ENCODE measurements at regions not wholly inside any gene's neighbourhood (a gene's known extent, or its start where the extent isn't known, plus 50 kb on each side); places are given as distances from the start of the nearest gene placed in this dataset.

GRCh38 chr10:44759122-44759521 is 152.0 kb upstream of the TMEM72 start:
- DNase-seq (ENCODE audit: low spot score), result no peak
- intact Hi-C loops (cut with DNase I), result no loop called here

- intact Hi-C loops (cut with DNase I), result no loop called here
- no peak for DNase-seq (ENCODE audit: low spot score)
Observed at GRCh38 chr10:44760513-44760912, 150.6 kb upstream of the TMEM72 start.

GRCh38 chr10:44761076-44761475 is 150.1 kb upstream of the TMEM72 start:
- DNase-seq (ENCODE audit: low spot score), result no peak
- intact Hi-C loops (cut with DNase I), result no loop called here

GRCh38 chr10:44763331-44763730 is 147.8 kb upstream of the TMEM72 start:
- DNase-seq (ENCODE audit: low spot score), result no peak
- intact Hi-C loops (cut with DNase I), result no loop called here

- intact Hi-C loops (cut with DNase I), result no loop called here
- DNase-seq (ENCODE audit: low spot score), result no peak
Observed at GRCh38 chr10:44765299-44765698, 145.8 kb upstream of the TMEM72 start.

GRCh38 chr10:44766631-44767030 is 144.5 kb upstream of the TMEM72 start:
- intact Hi-C loops (cut with DNase I), result no loop called here
- no peak for DNase-seq (ENCODE audit: low spot score)

- no peak for DNase-seq (ENCODE audit: low spot score)
- intact Hi-C loops (cut with DNase I), result no loop called here
Observed at GRCh38 chr10:44769450-44769849, 141.7 kb upstream of the TMEM72 start.

GRCh38 chr10:44771233-44771995 is 139.7 kb upstream of the TMEM72 start:
- no peak for DNase-seq (ENCODE audit: low spot score)
- intact Hi-C loops (cut with DNase I), result no loop called here

- no peak for DNase-seq (ENCODE audit: low spot score)
- intact Hi-C loops (cut with DNase I), result no loop called here
Observed at GRCh38 chr10:44773565-44773964, 137.6 kb upstream of the TMEM72 start.

- intact Hi-C loops (cut with DNase I), result no loop called here
- DNase-seq (ENCODE audit: low spot score), result no peak
Observed at GRCh38 chr10:44774676-44775401, 136.3 kb upstream of the TMEM72 start.

GRCh38 chr10:44775402-44775741 is 135.8 kb upstream of the TMEM72 start:
- intact Hi-C loops (cut with DNase I), result no loop called here

GRCh38 chr10:44776181-44776580 is 135.0 kb upstream of the TMEM72 start:
- DNase-seq (ENCODE audit: low spot score), result no peak
- intact Hi-C loops (cut with DNase I), result no loop called here

More at GRCh38 chr10:44775402-44775741, 135.8 kb upstream of the TMEM72 start:
- DNase-seq (ENCODE audit: low spot score), result no peak

- no peak for DNase-seq (ENCODE audit: low spot score)
- intact Hi-C loops (cut with DNase I), result no loop called here
Observed at GRCh38 chr10:44779511-44779910, 131.6 kb upstream of the TMEM72 start.

GRCh38 chr10:44780426-44780825 is 130.7 kb upstream of the TMEM72 start:
- intact Hi-C loops (cut with DNase I), result no loop called here
- DNase-seq (ENCODE audit: low spot score), result no peak

- intact Hi-C loops (cut with DNase I), result no loop called here
- DNase-seq (ENCODE audit: low spot score), result no peak
Observed at GRCh38 chr10:44781131-44781530, 130.0 kb upstream of the TMEM72 start.

- intact Hi-C loops (cut with DNase I), result no loop called here
- no peak for DNase-seq (ENCODE audit: low spot score)
Observed at GRCh38 chr10:44786286-44786850, 124.8 kb upstream of the TMEM72 start.

- DNase-seq (ENCODE audit: low spot score), result no peak
- intact Hi-C loops (cut with DNase I), result no loop called here
Observed at GRCh38 chr10:44787480-44788075, 123.6 kb upstream of the TMEM72 start.

GRCh38 chr10:44788147-44789129 is 122.7 kb upstream of the TMEM72 start:
- intact Hi-C loops (cut with DNase I), result no loop called here
- DNase-seq (ENCODE audit: low spot score), result no peak

GRCh38 chr10:44792119-44792775 is 118.9 kb upstream of the TMEM72 start:
- intact Hi-C loops (cut with DNase I), result no loop called here
- DNase-seq (ENCODE audit: low spot score), result no peak

Measured in cardiac septum (tissue), 1 donor.